ENCODE measurements at regions not wholly inside any gene's neighbourhood (a gene's known extent, or its start where the extent isn't known, plus 50 kb on each side); places are given as distances from the start of the nearest gene placed in this dataset.

GRCh38 chr6:82641677-82642076, 278.1 kb downstream of the TPBG start (continued):
- TF ChIP-seq STAT6 (CRISPR knock-in tag; conservative IDR thresholded peaks at IDR 0.05; ENCODE audit: low read depth) (no peak), E2F5 (CRISPR knock-in tag; IDR thresholded peaks at IDR 0.05) (no peak), IRF1 (CRISPR knock-in tag; IDR thresholded peaks at IDR 0.05) (no peak)

GRCh38 chr6:82645536-82646230, 282.1 kb downstream of the TPBG start:
- no peak overlapping the region for H3K4me3 Mint-ChIP-seq
- TF ChIP-seq RORB (CRISPR knock-in tag; IDR thresholded peaks at IDR 0.05) (no peak), AFF4 (CRISPR knock-in tag; IDR thresholded peaks at IDR 0.05; ENCODE audit: borderline replicate concordance) (no peak), NFYB (CRISPR knock-in tag; conservative IDR thresholded peaks at IDR 0.05; ENCODE audit: low read depth) (no peak), ETV6 (CRISPR knock-in tag; IDR thresholded peaks at IDR 0.05) (no peak), AR (CRISPR knock-in tag; IDR thresholded peaks at IDR 0.05) (no peak), ZNF416 (CRISPR knock-in tag; IDR thresholded peaks at IDR 0.05) (no peak), E2F5 (CRISPR knock-in tag; IDR thresholded peaks at IDR 0.05) (no peak), ZNF317 (CRISPR knock-in tag; IDR thresholded peaks at IDR 0.05; ENCODE audit: borderline replicate concordance, low read depth) (no peak)
- CTCF ChIA-PET: interaction anchor here (1.2 kb wide), 1 partner anchor 282 kb away, joined by 3 read pairs; the partner anchor contains the start of gene TPBG
- no peaks in the 10 kb centered on the region for H3K4me1 Mint-ChIP-seq
- DNase-seq (ENCODE audit: low spot score) (no peak), ATAC-seq (no peak)
- H3K27me3 Mint-ChIP-seq (ENCODE audit: low read depth): no peaks in the 10 kb centered on the region
- no peak overlapping the region for H3K27ac Mint-ChIP-seq
- peaks cover 16% of the 10 kb centered on the region for H3K9me3 Mint-ChIP-seq
- H3K36me3 Mint-ChIP-seq: no peaks in the 10 kb centered on the region
- POLR2A ChIA-PET: no interaction called here
